Bronchial epithelial cell (primary cell): ENCODE measurements at regions not wholly inside any gene's neighbourhood (a gene's known extent, or its start where the extent isn't known, plus 50 kb on each side); places are given as distances from the start of the nearest gene placed in this dataset.

Experiments used
- DNase-seq: peaks from one replicate; pipeline ENCODE4 v3.0.0-alpha.2; 2010; ENCODE audit warnings: low read depth
- FAIRE-seq: peaks from 2 replicates; lab custom pipeline; 2011; peaks lifted over from hg19 to GRCh38; lab: Jason Lieb, UNC
- H3K27me3 ChIP-seq: 2 replicates; pipeline ENCODE4 v1.5.1; 2011; ENCODE audit warnings: low read length; ENCODE audit not compliant: control insufficient read depth, insufficient read depth
- H3K36me3 ChIP-seq: 2 replicates; pipeline ENCODE4 v1.5.1; 2011; ENCODE audit warnings: low read length; ENCODE audit not compliant: control insufficient read depth, insufficient read depth
- H3K4me3 ChIP-seq: 2 replicates; pipeline ENCODE4 v1.5.1; 2011; ENCODE audit warnings: mild to moderate bottlenecking, low read depth, low read length, control low read depth
- TF ChIP-seq, protein P1 (sequence below): IDR thresholded peaks from 2 replicates; pipeline ENCODE4 v1.5.1; 2011; ENCODE audit warnings: mild to moderate bottlenecking, moderate library complexity, low read length, control low read depth, inconsistent platforms; ENCODE audit not compliant: insufficient read depth, severe bottlenecking

- Histone ChIP-seq H3K4me3 (no peak overlapping the region), H3K36me3 (no peaks in the 10 kb centered on the region), H3K27me3 (no peaks in the 10 kb centered on the region)
- FAIRE-seq = no peak
- no peak for DNase-seq
- TF ChIP-seq, protein P1, sequence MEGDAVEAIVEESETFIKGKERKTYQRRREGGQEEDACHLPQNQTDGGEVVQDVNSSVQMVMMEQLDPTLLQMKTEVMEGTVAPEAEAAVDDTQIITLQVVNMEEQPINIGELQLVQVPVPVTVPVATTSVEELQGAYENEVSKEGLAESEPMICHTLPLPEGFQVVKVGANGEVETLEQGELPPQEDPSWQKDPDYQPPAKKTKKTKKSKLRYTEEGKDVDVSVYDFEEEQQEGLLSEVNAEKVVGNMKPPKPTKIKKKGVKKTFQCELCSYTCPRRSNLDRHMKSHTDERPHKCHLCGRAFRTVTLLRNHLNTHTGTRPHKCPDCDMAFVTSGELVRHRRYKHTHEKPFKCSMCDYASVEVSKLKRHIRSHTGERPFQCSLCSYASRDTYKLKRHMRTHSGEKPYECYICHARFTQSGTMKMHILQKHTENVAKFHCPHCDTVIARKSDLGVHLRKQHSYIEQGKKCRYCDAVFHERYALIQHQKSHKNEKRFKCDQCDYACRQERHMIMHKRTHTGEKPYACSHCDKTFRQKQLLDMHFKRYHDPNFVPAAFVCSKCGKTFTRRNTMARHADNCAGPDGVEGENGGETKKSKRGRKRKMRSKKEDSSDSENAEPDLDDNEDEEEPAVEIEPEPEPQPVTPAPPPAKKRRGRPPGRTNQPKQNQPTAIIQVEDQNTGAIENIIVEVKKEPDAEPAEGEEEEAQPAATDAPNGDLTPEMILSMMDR = no peak
These were observed 53.9 kb upstream of the TAF1B start for GRCh38 chr2:9789371-9789770.

DNA sequence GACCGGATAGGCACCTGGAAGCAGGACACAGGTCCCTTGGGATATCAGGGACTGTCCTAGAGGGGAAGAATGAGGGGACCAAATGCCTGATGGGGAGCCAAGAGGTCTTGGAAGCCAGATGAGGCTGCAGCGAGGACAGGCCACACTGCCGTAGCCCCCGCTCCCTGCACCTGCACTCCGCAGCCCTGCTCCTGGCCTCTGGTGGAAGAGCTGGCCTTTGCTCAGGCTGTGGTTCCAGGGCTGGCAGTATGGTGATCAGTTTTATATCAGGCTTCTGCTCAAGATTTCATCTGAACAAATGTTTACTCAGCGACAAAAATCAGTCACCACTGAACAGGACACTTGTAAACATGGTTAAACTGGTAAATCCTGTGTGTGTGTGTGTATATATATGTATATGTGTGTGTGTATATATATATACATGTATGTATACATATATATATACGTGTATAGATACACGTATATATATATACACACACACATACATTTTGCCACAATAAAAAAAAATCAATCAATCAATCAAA is 52.5 kb upstream of the TAF1B start:
- TF ChIP-seq, protein P1 = no peak
- no peak for DNase-seq
- H3K36me3 ChIP-seq = no peaks in the 10 kb centered on the region
- no peak for FAIRE-seq
- H3K4me3 ChIP-seq = no peak overlapping the region
- H3K27me3 ChIP-seq = no peaks in the 10 kb centered on the region

DNA sequence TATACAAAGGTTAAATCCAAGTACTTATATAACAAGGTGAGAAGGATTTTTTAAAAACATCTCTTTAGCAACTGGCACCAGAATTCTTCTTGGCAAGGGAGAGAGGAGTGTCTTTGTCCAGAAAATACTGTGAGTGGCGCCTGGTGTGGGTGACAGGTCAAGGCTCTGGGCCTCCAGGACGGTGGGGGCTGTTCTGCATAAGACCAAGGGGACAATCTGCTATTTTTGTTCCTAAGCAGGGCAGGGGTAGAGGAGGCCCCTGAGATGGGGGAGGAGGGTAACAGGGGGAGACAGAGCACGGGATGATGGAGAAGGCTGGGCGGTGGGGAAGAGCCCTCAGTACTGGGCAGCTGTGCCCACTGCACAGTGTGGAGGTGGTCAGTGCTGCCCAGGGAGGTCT is 51.6 kb upstream of the TAF1B start:
- Histone ChIP-seq H3K27me3 (no peaks in the 10 kb centered on the region), H3K36me3 (no peaks in the 10 kb centered on the region), H3K4me3 (no peak overlapping the region)
- FAIRE-seq (no peak), DNase-seq (no peak)
- TF ChIP-seq, protein P1 = no peak

- FAIRE-seq (no peak), DNase-seq (no peak)
- Histone ChIP-seq H3K36me3 (no peaks in the 10 kb centered on the region), H3K4me3 (no peak overlapping the region), H3K27me3 (no peaks in the 10 kb centered on the region)
- TF ChIP-seq, protein P1 = no peak
These were observed 49.9 kb upstream of the TAF1B start for GRCh38 chr2:9793156-9793917.
